Activated CD4-positive, alpha-beta T cell treated with anti-CD3 and anti-CD28 coated beads, Interleukin-2, amount 50 U/mL, for 48 hours (primary cell): ENCODE measurements at regions not wholly inside any gene's neighbourhood (a gene's known extent, or its start where the extent isn't known, plus 50 kb on each side); places are given as distances from the start of the nearest gene placed in this dataset.

Experiments
- DNase-seq, 2 experiments: peaks; one replicate each; pipeline ENCODE4 v3.0.0-alpha.2; 2020

DNA sequence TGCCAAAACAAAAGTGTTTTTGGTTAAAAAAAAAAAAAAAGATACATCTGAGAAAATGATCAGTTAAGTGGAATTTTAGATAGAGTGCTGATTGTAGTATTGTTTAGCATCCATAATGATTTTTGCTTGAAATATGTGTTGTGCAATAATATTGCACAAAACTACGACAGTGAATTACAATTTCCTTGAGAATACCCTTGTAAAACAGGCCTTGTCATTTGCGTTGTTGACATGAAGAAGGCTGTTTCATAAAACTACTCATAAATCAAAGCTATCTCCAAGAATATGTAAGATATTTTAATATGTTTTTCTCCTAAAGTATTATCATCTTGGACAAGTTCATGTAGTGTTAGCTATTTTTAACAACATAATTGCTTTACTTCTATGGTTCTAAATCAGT, 1077.0 kb downstream of the LRFN5 start:
- no peak for DNase-seq

DNA sequence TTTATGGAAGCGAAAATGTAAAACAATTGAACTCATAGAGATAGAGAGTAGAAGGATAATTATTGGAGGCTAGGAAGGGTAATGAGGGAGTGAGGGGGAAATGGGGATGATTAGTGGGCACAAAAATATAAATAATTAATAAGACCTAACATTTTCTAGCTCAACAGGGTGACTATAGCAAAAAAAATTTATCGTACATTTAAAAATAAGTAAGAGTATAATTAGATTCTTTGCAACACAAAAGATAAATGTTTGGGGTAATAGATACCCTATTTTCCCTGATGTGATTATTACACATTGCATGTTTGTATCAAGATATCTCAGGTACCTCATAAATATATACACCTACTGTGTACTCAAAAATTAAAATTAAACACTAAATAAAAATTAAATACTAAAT, 1070.0 kb downstream of the LRFN5 start:
- DNase-seq, result no peak

DNA sequence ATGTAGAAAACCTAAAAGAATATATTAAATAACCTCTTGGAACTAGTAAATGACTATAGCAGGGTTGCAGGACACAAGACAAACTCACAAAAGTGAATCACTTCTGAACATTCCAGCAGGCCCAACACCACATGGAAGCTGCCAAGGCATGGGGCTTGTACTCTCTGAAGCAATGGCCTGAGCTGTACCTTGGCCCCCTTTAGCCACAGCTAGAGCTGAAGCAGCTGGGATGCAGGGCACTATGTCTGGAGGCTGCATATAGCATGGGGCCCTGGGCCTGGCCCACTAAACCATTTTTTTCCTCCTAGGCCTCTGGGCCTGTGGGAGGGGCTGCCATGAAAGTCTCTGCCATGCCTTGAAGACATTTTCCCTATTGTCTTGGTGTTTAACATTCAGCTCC, 1067.3 kb downstream of the LRFN5 start:
- DNase-seq, result no peak

DNA sequence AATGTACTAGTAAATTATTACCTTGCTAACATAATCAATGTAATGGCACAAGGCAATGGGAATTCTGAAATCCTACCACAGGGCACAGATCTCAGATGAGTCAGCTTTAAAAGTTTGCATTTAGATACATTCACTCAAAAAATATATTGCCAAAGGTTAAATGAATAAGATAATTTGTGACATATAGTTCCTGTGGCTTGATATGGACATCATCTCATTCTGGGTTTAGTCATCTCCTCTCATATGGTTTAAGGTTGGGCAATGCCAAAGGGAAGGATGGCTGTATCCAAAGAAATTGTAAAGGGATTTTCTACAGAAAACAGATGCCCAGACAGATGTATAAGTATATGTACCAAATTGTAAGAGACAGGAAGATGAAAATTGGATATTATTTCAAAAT, 1065.0 kb downstream of the LRFN5 start:
- DNase-seq, result no peak

DNA sequence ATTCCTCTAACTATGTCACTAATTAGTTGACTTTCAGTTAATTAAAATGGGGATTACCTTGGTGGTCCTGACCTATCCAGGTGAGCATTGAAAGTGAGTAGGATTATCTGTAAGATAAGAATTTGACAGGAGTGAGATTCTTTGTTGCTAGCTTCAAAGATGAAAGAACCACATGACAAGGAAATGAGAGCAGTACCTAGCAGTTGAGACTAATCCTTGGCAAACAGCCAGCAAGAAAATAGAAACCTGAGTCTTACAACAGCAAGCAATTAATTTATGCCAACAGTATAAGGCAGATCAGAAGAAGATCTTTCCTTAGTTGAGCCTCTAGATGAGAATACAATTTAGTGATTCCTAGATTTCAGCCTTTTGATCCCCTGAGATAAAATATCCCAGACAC, 1058.4 kb downstream of the LRFN5 start:
- DNase-seq, result no peak

DNA sequence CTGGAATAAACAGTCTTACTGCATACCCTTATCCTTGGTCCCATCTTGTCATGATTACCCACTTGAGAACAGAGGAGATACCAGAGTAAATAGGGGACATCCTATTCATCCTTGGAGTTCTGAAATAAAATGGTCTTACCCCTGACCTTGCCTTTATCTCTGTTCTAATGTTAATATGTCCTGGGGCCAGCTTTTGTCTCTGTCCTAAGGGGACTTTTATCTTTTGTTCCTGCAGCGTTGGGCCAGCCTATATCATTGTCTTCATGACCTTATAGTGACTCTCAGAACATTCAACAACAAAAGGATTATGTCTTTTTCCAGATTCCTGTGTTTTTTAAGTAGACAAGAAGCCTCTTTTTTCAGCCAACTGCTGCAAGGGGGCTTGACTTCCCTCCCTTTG, 1057.5 kb downstream of the LRFN5 start:
- no peak for DNase-seq

DNA sequence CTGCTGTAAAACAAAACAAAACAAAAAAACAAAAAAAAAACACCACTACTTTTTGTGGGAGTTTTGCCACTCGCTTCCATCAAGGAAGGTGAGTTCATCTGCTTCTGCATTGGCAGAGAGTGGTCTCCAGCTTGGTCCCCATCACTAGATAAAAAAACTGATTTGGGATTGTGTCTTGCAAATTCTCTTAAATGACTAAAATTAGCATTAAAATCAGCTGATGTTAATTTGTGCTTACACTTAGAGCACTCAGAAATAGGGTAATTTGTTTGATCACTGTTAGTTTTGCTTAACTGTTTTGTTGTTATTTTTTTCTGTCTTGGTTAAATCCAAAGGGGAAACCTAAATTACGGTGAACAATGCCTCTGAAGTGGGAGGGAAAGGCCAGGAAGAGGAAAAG, 1048.0 kb downstream of the LRFN5 start:
- no peak for DNase-seq

DNA sequence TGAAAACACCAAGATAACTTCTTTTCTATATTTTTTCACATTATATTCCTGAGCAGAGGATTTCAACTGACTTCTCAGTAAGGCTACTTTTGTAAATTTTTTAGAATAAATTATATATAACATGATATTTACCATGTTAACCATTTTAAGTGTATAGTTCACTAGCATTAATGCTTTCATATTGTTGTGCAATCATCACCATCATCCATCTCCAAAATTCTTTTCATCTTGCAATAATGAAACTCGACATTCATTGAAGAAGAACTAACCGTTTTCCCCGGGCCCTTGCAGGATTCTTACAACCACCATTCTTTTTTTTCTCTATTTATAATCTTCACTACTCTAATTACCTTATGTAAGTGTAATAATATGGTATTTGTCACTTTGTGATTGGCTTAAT, 1036.1 kb downstream of the LRFN5 start:
- DNase-seq, result no peak

DNA sequence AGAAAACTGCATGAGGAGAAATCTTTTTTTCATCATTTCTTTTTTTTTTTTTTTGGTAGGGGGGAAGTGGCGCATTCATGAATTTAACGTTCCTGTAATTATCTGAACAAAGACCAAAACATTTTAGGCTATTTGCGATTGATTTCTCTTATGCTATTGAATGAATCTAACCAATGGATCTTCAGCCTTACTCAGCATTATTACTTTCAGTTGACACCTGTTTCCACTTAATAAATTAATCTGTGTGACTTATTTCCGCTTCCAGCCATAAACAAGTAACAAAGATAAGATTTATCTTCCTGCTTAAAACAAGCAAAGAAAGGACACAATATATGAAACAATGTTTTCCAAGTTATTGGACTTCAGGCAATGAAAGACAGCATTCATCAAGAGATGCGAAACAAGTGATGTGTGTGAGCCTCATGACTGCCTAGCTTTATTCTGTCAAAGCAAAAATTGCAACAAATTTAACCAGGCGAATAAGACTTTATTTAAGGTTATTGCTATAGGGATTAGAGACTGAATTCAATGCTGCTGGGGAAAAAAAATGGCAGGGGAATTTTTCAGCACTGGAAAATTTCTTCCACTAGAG, 1026.9 kb downstream of the LRFN5 start:
- no peak for DNase-seq

DNA sequence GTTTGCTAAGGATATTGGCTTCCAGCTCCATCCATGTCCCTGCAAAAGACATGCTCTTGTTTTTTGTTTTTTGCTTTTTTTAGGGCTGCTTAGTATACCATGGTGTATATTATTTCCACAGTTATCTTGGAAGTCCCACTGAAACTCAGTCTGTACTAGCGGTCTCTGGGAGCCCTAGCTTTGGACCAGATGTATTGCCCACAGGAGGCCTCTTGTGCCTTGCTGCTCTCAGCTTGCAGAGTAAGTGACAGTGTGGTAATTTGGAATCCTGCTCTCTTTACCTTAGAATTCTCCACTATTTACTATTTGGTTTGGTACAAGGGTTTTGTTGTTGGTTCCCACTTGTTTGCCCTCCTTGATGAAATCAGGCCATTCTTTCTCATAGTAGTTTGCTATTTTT, 1022.9 kb downstream of the LRFN5 start:
- DNase-seq, result no peak

DNA sequence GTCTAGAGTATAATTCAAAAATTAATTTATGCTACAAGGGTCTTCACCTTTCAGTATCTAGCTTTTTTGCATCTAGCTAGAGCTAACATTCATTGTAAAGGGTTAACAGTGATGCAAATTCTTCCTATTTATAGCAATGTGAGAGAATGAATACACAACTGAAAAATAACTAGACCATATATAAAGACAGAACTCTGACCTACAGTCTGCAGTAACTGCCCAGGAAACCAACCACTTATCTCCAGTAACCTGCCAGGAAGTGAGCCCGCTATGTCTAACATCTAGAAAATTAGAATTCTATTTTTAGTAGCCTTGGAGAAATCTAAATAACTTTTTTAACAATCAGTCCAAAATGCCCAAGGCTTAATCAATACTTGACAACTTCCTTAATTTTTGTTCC, 1021.9 kb downstream of the LRFN5 start:
- DNase-seq, result no peak

DNA sequence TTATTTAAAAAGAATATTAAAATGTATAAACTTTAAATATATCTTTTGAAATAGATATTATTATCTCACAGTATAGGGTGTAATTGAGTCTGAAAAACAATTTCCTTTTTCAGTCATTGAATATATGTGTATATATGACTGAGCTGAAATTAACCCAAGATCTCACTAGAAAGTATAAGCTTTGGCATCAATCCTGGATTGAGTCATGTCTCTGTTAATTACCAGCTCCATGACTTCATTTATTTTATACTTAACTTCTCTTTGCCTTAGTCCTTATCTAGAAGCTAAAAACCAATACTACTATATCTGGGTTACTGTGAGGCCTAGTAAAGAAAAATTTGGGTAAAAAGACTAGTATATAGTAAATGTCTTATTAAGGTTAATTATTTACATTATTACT, 1020.3 kb downstream of the LRFN5 start:
- DNase-seq, result no peak

DNA sequence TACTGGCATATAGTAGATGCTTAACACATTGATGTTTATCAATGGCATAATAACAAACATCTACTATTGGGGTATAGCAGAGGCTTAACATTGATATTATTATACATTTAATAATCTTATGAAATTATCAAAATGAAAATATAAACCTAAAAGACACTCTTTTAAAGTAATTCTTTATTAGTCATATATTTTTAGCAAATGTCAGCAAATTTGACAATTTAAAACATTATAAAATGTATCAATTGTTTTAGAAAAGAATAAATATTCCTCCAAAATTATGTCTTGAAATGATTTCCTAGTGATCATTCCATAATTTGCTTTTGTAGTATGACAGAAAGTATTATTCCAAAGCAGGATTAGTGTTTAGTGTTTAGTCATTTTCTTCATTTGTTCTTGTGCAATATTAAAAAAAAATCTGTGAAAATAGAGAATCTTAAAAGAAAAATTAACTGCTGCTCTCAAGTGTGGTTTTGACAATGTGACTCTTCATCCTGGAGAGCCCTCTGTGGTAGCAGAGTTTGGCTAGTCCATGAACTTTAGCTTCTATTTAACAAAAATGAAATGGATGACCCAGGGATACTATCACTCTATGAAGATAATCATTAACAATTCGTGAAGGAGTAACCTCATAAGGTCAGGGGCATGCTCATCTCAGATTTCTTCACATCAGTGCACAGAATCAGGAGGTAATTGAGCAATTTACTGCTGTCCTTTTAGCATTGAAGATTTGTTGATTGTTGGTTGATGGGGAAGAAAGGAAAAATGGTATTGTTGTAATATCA, 1018.5 kb downstream of the LRFN5 start:
- no peak for DNase-seq

DNA sequence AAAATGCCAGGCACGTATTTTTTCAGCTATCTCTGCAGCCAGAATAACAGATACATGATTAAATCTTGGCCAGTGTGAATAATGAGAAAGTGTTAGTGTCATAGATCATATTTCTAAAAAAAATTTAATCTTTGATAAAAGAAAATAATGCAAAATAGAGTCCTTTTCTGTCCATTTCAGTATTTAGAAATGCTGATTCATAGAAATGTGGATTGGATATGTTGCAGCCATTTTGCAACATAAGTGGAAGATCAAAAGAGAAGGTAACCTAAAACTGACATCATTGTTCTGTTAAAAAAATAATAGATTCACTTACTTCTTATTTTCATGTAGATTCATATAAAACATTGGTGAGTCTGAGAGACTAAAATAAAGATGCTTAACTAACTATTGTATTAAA, 1010.3 kb downstream of the LRFN5 start:
- DNase-seq, result no peak

DNA sequence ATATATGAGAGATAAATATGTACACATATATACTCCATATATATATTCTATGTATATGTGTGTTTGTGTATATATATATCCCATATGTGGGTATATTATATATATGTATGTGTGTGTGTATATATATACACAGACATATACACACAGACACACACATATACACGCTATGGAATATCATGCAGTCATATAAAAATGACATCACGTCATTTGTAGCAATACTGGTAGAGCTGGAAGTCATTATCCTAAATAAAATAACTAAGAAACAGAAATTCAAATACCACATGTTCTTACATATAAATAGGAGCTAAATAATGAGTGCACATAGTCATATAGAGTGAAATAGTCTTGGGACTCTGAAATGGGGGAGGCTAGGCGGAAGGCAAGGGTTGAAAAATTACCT, 1000.2 kb downstream of the LRFN5 start:
- DNase-seq, result no peak

DNA sequence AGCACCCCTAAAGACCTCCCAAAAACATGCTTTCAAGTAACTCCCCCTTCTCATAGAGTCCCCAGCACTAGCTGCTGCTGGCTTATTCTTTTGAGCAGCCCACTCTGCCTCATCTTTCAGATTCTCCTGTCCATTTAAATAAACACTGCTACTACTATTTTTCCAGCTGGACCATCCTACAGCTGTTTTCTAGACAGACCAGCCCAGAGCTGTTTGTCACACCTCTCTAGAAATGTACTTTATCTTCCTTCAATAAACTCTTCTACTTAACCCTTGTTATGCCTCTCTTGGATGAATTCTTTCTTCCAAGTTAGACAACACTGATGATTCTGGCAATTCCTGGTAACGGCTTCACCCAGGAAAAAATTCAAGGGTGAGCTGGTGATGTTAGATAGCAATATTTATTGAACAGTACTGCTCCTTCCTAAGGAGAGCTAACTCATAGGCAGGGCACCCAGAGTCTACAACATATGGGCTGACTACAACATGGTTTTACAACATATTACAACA, 995.7 kb downstream of the LRFN5 start:
- no peak for DNase-seq

DNA sequence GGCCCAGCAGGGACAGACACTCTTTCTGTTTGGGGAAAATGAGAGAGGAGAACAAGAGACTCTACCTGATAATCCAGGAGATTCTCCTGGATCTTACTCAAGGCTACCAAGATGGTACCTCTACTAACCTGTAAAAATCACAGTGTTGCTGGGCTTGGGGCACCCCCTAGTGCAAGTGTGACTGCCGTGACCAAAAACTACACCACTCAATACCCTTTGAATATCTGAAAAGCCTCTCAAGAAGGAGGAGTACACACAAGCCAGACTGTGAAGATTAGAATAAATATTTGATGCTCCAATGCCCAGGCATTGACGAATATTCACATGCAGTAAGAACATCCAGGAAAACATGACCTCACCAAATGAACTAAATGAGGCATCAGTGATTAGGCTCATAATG, 965.4 kb downstream of the LRFN5 start:
- DNase-seq, result no peak

DNA sequence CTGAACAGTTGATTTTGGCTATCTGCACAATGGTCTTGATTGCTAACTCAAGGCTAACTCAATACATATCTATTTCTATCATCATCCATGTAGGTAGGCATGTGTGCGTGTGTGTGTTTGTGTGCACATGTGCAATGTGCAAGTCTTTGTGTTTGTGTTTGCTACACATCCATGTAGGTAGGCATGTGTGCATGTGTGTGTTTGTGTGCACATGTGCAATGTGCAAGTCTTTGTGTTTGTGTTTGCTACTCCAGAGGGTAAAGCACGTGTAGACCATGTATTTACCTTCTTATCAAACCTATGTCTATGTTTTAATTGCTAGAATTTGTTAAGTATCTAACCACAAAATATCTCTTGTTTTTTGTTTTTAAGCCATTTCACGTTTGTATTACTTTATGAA, 962.6 kb downstream of the LRFN5 start:
- no peak for DNase-seq

DNA sequence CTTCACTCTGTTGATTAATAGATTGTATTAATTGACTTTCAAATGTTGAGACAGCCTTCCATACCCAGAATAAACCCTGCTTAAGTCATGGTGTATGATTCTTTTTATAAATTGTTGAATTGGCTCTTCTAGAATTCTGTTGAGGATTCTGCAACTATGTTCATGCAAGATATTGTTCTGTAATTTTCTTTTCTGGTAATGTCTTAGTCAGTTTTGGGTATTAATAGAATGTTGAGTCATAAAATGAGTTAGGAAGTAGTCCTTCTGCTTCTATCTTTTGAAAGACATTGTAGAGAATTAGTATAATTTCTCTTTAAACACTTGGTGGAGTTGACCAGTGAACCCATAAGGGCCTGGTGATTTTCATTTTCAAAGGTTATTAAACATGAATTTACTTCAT, 958.9 kb downstream of the LRFN5 start:
- DNase-seq, result no peak

DNA sequence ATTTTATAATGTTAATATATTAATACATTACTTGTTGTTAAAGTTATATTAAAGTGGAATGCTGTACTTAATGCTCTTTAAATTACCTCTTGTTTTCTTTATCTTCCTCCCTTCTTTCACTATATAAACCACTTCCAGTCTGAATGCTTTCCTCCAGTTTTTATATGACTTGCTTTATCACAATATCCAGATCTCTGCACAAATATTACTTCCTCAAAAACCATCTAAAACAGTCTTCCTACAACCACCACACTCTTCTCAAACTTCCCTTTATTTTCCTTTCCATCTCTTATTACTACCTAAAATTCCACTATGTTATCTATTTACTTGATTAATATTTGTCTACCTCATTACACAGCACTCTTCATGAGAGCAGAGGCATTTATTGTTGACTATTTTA, 956.6 kb downstream of the LRFN5 start:
- DNase-seq, result no peak

DNA sequence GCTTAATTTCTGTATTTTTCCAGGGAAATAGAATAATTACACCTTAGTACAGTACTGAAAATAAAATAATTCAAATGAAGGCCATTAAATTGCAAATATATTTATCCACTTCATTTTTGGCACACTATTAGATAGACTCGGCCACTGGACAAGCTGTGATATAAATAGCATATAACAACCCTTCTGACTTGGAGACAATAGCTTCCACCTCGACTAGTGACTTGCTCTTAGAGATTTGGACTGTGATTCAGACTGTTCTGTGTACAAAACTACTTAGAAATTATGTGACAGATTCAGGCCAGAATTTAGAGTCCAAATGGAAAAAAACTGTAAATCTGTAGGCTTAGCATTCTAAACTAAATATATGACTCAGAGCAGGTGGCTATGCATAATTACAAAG, 949.9 kb downstream of the LRFN5 start:
- DNase-seq, result no peak

DNA sequence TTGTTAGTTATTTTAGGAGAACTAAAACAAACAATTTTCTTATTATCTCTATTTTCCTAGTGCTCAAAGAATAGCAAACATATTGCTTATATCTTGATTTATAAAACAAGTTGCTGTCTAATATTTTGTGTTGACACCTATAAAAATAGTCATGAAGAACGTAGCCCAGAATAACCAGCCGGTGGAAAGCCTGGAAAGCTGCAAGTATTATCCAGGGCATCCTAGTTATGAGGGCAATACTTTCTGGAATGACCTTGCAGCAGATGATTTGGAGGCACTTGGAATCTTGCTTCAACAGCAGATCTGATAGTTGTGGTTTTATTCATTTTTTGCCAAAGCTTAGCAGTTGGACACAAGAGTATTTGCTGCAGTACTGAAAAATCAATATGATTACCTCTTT, 948.7 kb downstream of the LRFN5 start:
- DNase-seq, result no peak

DNA sequence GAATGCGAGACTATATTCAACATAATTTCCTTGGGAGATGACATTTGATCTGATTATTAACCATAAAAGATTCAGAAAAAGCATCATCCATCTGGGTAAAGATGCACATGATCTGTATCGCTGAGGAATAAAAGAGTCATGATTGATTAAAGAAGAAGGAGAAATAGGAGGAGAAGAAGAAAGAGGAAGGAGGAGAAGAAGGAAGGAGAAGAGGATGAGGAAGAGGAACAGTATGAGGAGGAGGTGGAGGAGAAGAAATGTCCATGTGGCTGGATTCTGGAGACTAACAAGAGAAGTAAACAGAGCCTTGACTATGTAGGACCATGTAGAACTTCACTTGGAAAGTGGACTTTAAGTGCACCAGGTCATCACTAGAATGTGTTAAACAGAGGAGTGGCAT, 947.4 kb downstream of the LRFN5 start:
- DNase-seq, result no peak

DNA sequence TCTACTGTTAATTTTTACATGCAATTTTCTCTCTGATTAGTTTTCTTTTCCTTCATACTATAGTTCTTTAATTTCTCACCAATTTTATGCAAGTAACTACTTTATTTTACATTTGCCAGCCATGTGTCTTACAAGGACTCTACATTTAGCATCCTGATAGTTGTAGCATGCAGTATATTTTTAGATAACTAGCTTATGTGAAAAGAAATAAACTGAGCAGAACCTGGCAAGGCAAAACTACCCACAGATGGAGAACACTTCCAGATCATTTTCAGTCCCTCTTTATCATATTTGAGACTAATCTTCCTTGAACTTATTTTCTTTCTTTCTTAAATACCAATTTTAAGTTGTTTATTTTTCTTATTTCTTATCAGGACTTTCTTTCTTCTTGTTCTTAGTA, 943.6 kb downstream of the LRFN5 start:
- no peak for DNase-seq

DNA sequence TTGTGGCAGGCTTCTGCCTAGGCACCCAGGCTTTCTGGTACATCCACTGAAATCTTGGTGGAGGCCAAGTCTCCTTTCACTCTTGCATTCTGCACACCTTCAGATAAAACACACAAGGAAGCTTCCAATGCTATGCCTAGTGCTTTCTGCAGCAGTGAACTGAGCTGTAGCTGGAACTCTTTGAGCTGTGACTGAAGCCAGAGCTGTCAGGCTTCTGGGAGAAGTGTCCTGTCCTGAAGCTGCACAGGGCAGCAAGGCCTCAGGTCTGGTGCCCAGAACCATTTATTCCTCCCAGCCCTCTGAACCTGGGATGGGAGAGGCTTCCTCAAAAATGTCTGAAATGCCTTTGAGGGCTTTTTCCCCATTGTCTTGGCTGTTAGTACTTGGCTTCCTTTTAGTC, 941.7 kb downstream of the LRFN5 start:
- no peak for DNase-seq
